GM19372 (cell line): ENCODE measurements at regions not wholly inside any gene's neighbourhood (a gene's known extent, or its start where the extent isn't known, plus 50 kb on each side); places are given as distances from the start of the nearest gene placed in this dataset.
"Not testable (repeated sequence)": the region's sequence is repeated elsewhere in the genome, so short reads cannot be mapped to it uniquely, and the experiment has no call there.

Experiments
- ATAC-seq: cut with Tn5 transposase; IDR thresholded peaks from one replicate; pipeline ENCODE4 v1.9.1; 2021; ENCODE audit warnings: mild to moderate bottlenecking, low read depth, moderate library complexity; ENCODE audit not compliant: unreplicated experiment

GRCh38 chr2:2738276-2738675 lies 407.2 kb upstream of the MYT1L start:
- no peak for ATAC-seq

GRCh38 chr2:2735041-2735440 lies 404.0 kb upstream of the MYT1L start:
- no peak for ATAC-seq

- no peak for ATAC-seq
Observed at GRCh38 chr2:2734308-2734707, 403.2 kb upstream of the MYT1L start.

GRCh38 chr2:2733818-2734217 lies 402.7 kb upstream of the MYT1L start:
- ATAC-seq, result no peak

GRCh38 chr2:2732331-2733119 lies 401.4 kb upstream of the MYT1L start:
- no peak for ATAC-seq

GRCh38 chr2:2731816-2732284 lies 400.8 kb upstream of the MYT1L start:
- no peak for ATAC-seq

- no peak for ATAC-seq
Observed at GRCh38 chr2:2731101-2731815, 400.2 kb upstream of the MYT1L start.

GRCh38 chr2:2730301-2730833 lies 399.3 kb upstream of the MYT1L start:
- ATAC-seq, result no peak

- ATAC-seq, result no peak
Observed at GRCh38 chr2:2729246-2729645, 398.2 kb upstream of the MYT1L start.

GRCh38 chr2:2728635-2729034 lies 397.6 kb upstream of the MYT1L start:
- no peak for ATAC-seq

GRCh38 chr2:2727876-2728511 lies 396.9 kb upstream of the MYT1L start:
- ATAC-seq, result no peak

GRCh38 chr2:2726163-2726562 lies 395.1 kb upstream of the MYT1L start:
- no peak for ATAC-seq

GRCh38 chr2:2723064-2723463 lies 392.0 kb upstream of the MYT1L start:
- no peak for ATAC-seq

- ATAC-seq, result no peak
Observed at GRCh38 chr2:2721296-2721835, 390.3 kb upstream of the MYT1L start.

- not testable (repeated sequence) for ATAC-seq
Observed at GRCh38 chr2:2720806-2721205, 389.7 kb upstream of the MYT1L start.

- no peak for ATAC-seq
Observed at GRCh38 chr2:2720351-2720750, 389.3 kb upstream of the MYT1L start.

GRCh38 chr2:2719781-2720180 lies 388.7 kb upstream of the MYT1L start:
- no peak for ATAC-seq

GRCh38 chr2:2719015-2719414 lies 387.9 kb upstream of the MYT1L start:
- no peak for ATAC-seq

GRCh38 chr2:2717406-2717805 lies 386.3 kb upstream of the MYT1L start:
- ATAC-seq, result no peak

- ATAC-seq, result no peak
Observed at GRCh38 chr2:2716771-2717170, 385.7 kb upstream of the MYT1L start.
